GM19025 (cell line): ENCODE measurements at regions not wholly inside any gene's neighbourhood (a gene's known extent, or its start where the extent isn't known, plus 50 kb on each side); places are given as distances from the start of the nearest gene placed in this dataset.
"Not testable (repeated sequence)": the region's sequence is repeated elsewhere in the genome, so short reads cannot be mapped to it uniquely, and the experiment has no call there.

ENCODE experiments used
- ATAC-seq: cut with Tn5 transposase; IDR thresholded peaks from one replicate; pipeline ENCODE4 v1.9.1; 2021; ENCODE audit warnings: mild to moderate bottlenecking, low read depth, moderate library complexity; ENCODE audit not compliant: unreplicated experiment

GRCh38 chr7:112668561-112668960 lies 121.6 kb downstream of the TMEM168 start:
- ATAC-seq: no peak

- no peak for ATAC-seq
These were observed 120.9 kb downstream of the TMEM168 start for GRCh38 chr7:112669306-112669705.

GRCh38 chr7:112670193-112670592 lies 120.0 kb downstream of the TMEM168 start:
- no peak for ATAC-seq

- ATAC-seq: no peak
These were observed 111.6 kb downstream of the TMEM168 start for GRCh38 chr7:112678626-112679025.

GRCh38 chr7:112689466-112690177 lies 100.6 kb downstream of the TMEM168 start:
- ATAC-seq: not testable (repeated sequence)

- ATAC-seq: no peak
These were observed 97.9 kb downstream of the TMEM168 start for GRCh38 chr7:112692333-112692732.

GRCh38 chr7:112697211-112697610 lies 93.0 kb downstream of the TMEM168 start:
- ATAC-seq: not testable (repeated sequence)

GRCh38 chr7:112699725-112700513 lies 90.3 kb downstream of the TMEM168 start:
- no peak for ATAC-seq

- ATAC-seq: no peak
These were observed 88.7 kb downstream of the TMEM168 start for GRCh38 chr7:112701456-112701855.

- ATAC-seq: no peak
These were observed 82.5 kb downstream of the TMEM168 start for GRCh38 chr7:112707655-112708054.

GRCh38 chr7:112708236-112708635 lies 82.0 kb downstream of the TMEM168 start:
- ATAC-seq: no peak
